Bronchial epithelial cell (primary cell): ENCODE measurements at regions not wholly inside any gene's neighbourhood (a gene's known extent, or its start where the extent isn't known, plus 50 kb on each side); places are given as distances from the start of the nearest gene placed in this dataset.

Experiments used
- DNase-seq: peaks from one replicate; pipeline ENCODE4 v3.0.0-alpha.2; 2010; ENCODE audit warnings: low read depth
- FAIRE-seq: peaks from 2 replicates; lab custom pipeline; 2011; peaks lifted over from hg19 to GRCh38; lab: Jason Lieb, UNC
- H3K27me3 ChIP-seq: 2 replicates; pipeline ENCODE4 v1.5.1; 2011; ENCODE audit warnings: low read length; ENCODE audit not compliant: control insufficient read depth, insufficient read depth
- H3K36me3 ChIP-seq: 2 replicates; pipeline ENCODE4 v1.5.1; 2011; ENCODE audit warnings: low read length; ENCODE audit not compliant: control insufficient read depth, insufficient read depth
- H3K4me3 ChIP-seq: 2 replicates; pipeline ENCODE4 v1.5.1; 2011; ENCODE audit warnings: mild to moderate bottlenecking, low read depth, low read length, control low read depth
- TF ChIP-seq, protein P1 (sequence below): IDR thresholded peaks from 2 replicates; pipeline ENCODE4 v1.5.1; 2011; ENCODE audit warnings: mild to moderate bottlenecking, moderate library complexity, low read length, control low read depth, inconsistent platforms; ENCODE audit not compliant: insufficient read depth, severe bottlenecking

DNA sequence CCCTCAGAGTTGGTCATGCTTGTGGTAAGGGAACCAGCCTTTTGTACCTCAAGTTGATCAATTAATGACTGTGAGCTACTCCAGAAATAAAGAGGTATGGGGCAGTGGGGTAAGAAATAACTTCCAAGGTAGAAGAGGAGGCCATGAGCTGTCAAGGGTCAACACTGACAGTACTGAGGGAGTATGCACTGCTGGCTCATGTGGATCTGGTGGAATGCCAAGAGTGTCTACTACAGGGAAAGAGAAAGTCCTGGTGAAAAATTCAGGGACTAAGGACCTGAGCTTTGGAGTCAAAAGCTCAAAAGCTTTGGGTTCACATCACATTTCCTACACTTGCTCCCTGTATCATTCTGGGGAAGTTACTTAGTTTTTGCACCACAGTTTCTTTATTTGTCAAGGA lies 154.9 kb downstream of the SEMA6D start:
- Histone ChIP-seq H3K36me3 (no peaks in the 10 kb centered on the region), H3K27me3 (no peaks in the 10 kb centered on the region), H3K4me3 (no peak overlapping the region)
- no peak for DNase-seq
- TF ChIP-seq, protein P1, sequence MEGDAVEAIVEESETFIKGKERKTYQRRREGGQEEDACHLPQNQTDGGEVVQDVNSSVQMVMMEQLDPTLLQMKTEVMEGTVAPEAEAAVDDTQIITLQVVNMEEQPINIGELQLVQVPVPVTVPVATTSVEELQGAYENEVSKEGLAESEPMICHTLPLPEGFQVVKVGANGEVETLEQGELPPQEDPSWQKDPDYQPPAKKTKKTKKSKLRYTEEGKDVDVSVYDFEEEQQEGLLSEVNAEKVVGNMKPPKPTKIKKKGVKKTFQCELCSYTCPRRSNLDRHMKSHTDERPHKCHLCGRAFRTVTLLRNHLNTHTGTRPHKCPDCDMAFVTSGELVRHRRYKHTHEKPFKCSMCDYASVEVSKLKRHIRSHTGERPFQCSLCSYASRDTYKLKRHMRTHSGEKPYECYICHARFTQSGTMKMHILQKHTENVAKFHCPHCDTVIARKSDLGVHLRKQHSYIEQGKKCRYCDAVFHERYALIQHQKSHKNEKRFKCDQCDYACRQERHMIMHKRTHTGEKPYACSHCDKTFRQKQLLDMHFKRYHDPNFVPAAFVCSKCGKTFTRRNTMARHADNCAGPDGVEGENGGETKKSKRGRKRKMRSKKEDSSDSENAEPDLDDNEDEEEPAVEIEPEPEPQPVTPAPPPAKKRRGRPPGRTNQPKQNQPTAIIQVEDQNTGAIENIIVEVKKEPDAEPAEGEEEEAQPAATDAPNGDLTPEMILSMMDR, result no peak
- FAIRE-seq, result no peak

DNA sequence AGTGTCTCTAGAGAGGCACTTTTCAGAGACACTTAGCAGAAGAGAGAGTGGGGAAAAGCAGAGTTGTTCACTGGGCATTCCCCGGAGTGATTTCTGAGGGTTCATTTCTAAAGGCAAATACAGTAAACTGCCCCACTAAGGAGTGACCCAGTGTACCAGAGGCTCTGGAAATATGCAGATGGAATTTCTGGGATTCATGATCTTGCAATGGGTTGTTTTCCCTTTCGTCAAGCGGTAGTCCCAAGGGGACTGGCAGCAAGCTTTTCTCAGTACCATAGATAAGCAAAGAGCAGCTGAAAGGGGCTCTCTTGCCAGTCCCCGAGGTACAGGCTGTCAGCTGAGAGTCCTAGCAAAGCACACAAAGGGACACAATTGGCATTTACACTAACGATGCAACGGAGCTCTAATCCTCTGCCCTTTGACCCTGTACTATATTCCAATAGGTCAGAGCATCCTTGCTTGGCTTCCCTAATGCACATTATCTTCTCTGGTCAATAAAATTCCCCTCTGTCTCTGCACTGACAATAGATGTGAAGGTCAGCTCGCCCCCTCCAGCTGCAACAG lies 155.6 kb downstream of the SEMA6D start:
- TF ChIP-seq, protein P1, result no peak
- Histone ChIP-seq H3K36me3 (no peaks in the 10 kb centered on the region), H3K27me3 (no peaks in the 10 kb centered on the region), H3K4me3 (no peak overlapping the region)
- FAIRE-seq, result no peak
- no peak for DNase-seq

DNA sequence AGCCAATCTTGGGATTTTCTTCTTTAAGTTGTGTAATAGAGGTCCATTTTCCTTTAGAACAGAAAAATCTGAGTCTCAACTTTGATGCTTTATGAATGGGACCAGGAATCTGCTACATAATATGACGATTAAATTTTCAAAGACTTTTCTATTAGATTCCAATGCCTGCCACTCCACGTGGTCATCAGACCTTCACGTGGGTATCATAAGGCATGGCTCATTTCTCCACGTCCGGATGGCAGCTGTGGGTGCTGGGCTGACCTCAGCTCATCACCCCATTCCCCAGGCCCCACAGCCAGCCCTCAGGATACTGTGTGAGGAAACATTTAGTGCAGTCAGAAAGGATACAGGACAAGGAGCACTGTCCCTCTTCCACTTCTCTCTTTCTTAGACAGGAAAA lies 159.7 kb downstream of the SEMA6D start:
- TF ChIP-seq, protein P1, result no peak
- FAIRE-seq (no peak), DNase-seq (no peak)
- Histone ChIP-seq H3K4me3 (no peak overlapping the region), H3K27me3 (no peaks in the 10 kb centered on the region), H3K36me3 (no peaks in the 10 kb centered on the region)

DNA sequence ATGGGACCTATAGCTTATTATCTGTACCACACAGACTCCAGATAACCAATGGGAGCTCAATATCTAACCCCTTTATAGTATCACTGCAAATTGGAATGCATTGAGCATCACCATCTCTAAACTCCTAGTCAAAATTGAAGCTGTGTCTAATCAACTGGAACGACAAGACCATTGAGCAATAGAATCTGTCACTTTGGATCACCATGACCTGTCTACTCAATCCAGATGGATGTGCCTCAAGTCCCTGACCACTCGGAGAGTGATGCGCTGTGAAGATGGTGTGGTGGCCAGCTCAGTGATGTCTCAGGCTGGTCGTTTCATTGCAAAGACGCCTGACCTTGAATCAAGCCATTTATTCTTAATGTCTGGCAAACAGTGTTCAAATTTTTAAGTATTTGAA lies 160.5 kb downstream of the SEMA6D start:
- no peak for FAIRE-seq
- no peak overlapping the region for H3K4me3 ChIP-seq
- H3K27me3 ChIP-seq, result no peaks in the 10 kb centered on the region
- DNase-seq, result no peak
- TF ChIP-seq, protein P1, result no peak
- no peaks in the 10 kb centered on the region for H3K36me3 ChIP-seq

DNA sequence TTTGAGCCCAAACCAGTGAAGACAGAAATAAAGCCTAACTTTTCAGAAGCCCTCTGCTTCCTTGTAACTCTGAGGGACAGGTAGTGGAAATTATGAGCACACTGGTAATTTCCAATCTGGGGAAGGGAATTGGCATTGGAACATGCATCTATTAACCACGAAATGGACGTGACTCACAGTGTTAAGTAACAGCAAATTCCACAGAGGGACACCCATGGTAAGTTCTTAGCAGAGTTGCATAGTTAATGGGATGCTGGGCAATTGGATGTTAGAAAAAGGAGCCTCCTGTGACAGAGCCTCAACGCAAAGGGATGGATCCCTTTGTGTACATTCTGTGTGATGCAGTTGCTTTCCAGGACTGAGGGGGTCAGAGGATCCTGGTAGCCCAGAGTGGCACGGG lies 168.6 kb downstream of the SEMA6D start:
- Histone ChIP-seq H3K27me3 (no peaks in the 10 kb centered on the region), H3K36me3 (no peaks in the 10 kb centered on the region), H3K4me3 (no peak overlapping the region)
- TF ChIP-seq, protein P1, result no peak
- FAIRE-seq (peak; percentile 13), DNase-seq (peak; percentile 89)

DNA sequence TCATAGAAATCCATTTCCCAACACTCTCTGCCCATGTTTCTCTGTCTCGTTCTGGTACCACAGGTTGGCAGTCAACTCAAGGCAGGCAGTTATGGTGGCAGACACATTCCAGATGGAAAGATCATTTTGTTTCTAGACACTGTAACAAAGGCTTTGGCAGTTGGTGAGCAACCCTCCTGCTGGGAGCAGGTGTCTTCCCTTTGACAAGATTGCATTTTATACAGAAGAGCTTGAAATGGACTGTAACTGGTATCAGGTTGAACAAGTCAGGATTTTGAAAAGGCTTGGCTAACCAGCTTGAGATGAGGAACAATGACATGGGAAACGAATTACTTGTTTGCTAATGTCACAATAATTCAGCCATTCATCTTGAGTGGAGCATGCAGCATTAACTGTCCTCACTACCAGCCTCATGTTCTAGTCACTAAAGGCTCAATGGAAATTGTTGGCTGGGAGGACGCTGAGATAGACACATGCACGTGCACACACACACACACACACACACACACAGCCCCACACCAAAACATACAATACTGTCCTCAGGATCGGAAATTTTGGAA lies 170.0 kb downstream of the SEMA6D start:
- Histone ChIP-seq H3K27me3 (no peaks in the 10 kb centered on the region), H3K36me3 (no peaks in the 10 kb centered on the region), H3K4me3 (no peak overlapping the region)
- DNase-seq (no peak), FAIRE-seq (no peak)
- TF ChIP-seq, protein P1, result no peak
